ENCODE measurements at regions not wholly inside any gene's neighbourhood (a gene's known extent, or its start where the extent isn't known, plus 50 kb on each side); places are given as distances from the start of the nearest gene placed in this dataset.

- no peak for TF ChIP-seq POLR2AphosphoS5 (IDR thresholded peaks at IDR 0.05)
- TF ChIP-seq POLR2A (IDR thresholded peaks at IDR 0.05; ENCODE audit: low read depth), result no peak
- TF ChIP-seq CTCF (IDR thresholded peaks at IDR 0.05), result no peak
- TF ChIP-seq EP300 (IDR thresholded peaks at IDR 0.05), result no peak
Observed at GRCh38 chr20:22958390-22958789, 76.7 kb upstream of the SSTR4 start.
